ENCODE measurements at regions not wholly inside any gene's neighbourhood (a gene's known extent, or its start where the extent isn't known, plus 50 kb on each side); places are given as distances from the start of the nearest gene placed in this dataset.

GRCh38 chr21:28641731-28642130 is 350.9 kb downstream of the LTN1 start:
- DNase-seq, result no peak

GRCh38 chr21:28640326-28640725 is 352.4 kb downstream of the LTN1 start:
- peak in 1 of 5 donors; percentile 10 for DNase-seq

GRCh38 chr21:28639737-28640136 is 352.9 kb downstream of the LTN1 start:
- no peak for DNase-seq

GRCh38 chr21:28636752-28637691 is 355.7 kb downstream of the LTN1 start:
- peak in 1 of 5 donors; percentile 75 for DNase-seq

GRCh38 chr21:28635541-28635940 is 357.1 kb downstream of the LTN1 start:
- DNase-seq, result no peak

- no peak for DNase-seq
Observed at GRCh38 chr21:28633839-28634555, 358.7 kb downstream of the LTN1 start.

- no peak for DNase-seq
Observed at GRCh38 chr21:28632755-28633408, 359.8 kb downstream of the LTN1 start.

- DNase-seq, result no peak
Observed at GRCh38 chr21:28627691-28628090, 365.0 kb downstream of the LTN1 start.

GRCh38 chr21:28627261-28627660 is 365.4 kb downstream of the LTN1 start:
- DNase-seq, result no peak

GRCh38 chr21:28624626-28625025 is 368.1 kb downstream of the LTN1 start:
- DNase-seq, result no peak

- DNase-seq, result no peak
Observed at GRCh38 chr21:28617300-28617699, 375.4 kb downstream of the LTN1 start.

GRCh38 chr21:28615276-28615675 is 377.4 kb downstream of the LTN1 start:
- no peak for DNase-seq

GRCh38 chr21:28614791-28615190 is 377.9 kb downstream of the LTN1 start:
- DNase-seq, result no peak

- no peak for DNase-seq
Observed at GRCh38 chr21:28608646-28609045, 384.0 kb downstream of the LTN1 start.

GRCh38 chr21:28607545-28607944 is 385.1 kb downstream of the LTN1 start:
- DNase-seq, result no peak

- DNase-seq, result peak in 1 of 5 donors; percentile 60
Observed at GRCh38 chr21:28604946-28605537, 387.6 kb downstream of the LTN1 start.

GRCh38 chr21:28602546-28602945 is 390.1 kb downstream of the LTN1 start:
- DNase-seq, result no peak

GRCh38 chr21:28598214-28598613 is 394.5 kb downstream of the LTN1 start:
- DNase-seq, result no peak

GRCh38 chr21:28592205-28592865 is 400.3 kb downstream of the LTN1 start:
- DNase-seq, result no peak

GRCh38 chr21:28590676-28591075 is 402.0 kb downstream of the LTN1 start:
- no peak for DNase-seq

- no peak for DNase-seq
Observed at GRCh38 chr21:28590026-28590425, 402.7 kb downstream of the LTN1 start.

GRCh38 chr21:28588997-28589396 is 403.7 kb downstream of the LTN1 start:
- DNase-seq, result no peak

Measured in T-helper 1 cell (primary cell).